Endothelial cell of umbilical vein (primary cell): ENCODE measurements at regions not wholly inside any gene's neighbourhood (a gene's known extent, or its start where the extent isn't known, plus 50 kb on each side); places are given as distances from the start of the nearest gene placed in this dataset.

Source experiments
- BruUV-seq: library from RNA; stranded (reverse); fragments of 400-500 nt; replicated peaks from 2 replicates; lab custom pipeline; 2021; lab: Mats Ljungman, UMichigan
- CTCF ChIA-PET: fragments of 300-600, 350-600 bp; sonication (Branson Sonifier 250); formaldehyde crosslinking; loops from one replicate; lab custom pipeline; 2021; ENCODE audit warnings: antibody characterized with exemption, inconsistent platforms; lab: Charles Lee
- POLR2A ChIA-PET: fragments of 300-600, 350-600 bp; sonication (Branson Sonifier 250); formaldehyde crosslinking; loops from one replicate; lab custom pipeline; 2021; ENCODE audit warnings: antibody characterized with exemption, inconsistent platforms; lab: Charles Lee
- DNase-seq: peaks from one replicate; pipeline ENCODE4 v3.0.0-alpha.2; 2011; ENCODE audit warnings: low read depth, low spot score
- FAIRE-seq: peaks from 2 replicates; lab custom pipeline; 2011; peaks lifted over from hg19 to GRCh38; lab: Jason Lieb, UNC
- H2AFZ ChIP-seq: 2 replicates; pipeline ENCODE4 v1.6.0; 2012; ENCODE audit warnings: low read depth, low read length, control low read depth, inconsistent platforms
- H3K27ac ChIP-seq: 2 replicates; pipeline ENCODE4 v1.5.1; 2011; ENCODE audit warnings: low read depth, mild to moderate bottlenecking, control low read depth, low read length, moderate library complexity; ENCODE audit not compliant: insufficient read depth
- H3K27me3 ChIP-seq, 2 experiments: 2 replicates each; pipeline versions ENCODE4 v1.6.0 to v1.6.1; 2011; ENCODE audit warnings: low read length in 2 of 2, mixed read lengths in 1 of 2; ENCODE audit not compliant: control insufficient read depth in 2 of 2, insufficient read depth in 2 of 2
- H3K36me3 ChIP-seq, 2 experiments: 2 replicates in 1 of 2; 3 replicates in 1 of 2; pipeline ENCODE4 v1.5.1; 2011; ENCODE audit warnings: low read length in 2 of 2, mild to moderate bottlenecking in 1 of 2, moderate library complexity in 1 of 2; ENCODE audit not compliant: control insufficient read depth in 2 of 2, insufficient read depth in 2 of 2; ENCODE audit errors: extremely low read depth in 1 of 2
- H3K4me1 ChIP-seq: 3 replicates; pipeline ENCODE4 v1.5.1; 2011; ENCODE audit warnings: mild to moderate bottlenecking, low read length; ENCODE audit not compliant: control insufficient read depth, insufficient read depth; ENCODE audit errors: extremely low read depth
- H3K4me2 ChIP-seq: 2 replicates; pipeline ENCODE4 v1.6.1; 2011; ENCODE audit warnings: low read length, control low read depth, mixed read lengths; ENCODE audit not compliant: insufficient read depth
- H3K4me3 ChIP-seq, 3 experiments: fragments of 200-600 bp in 1 of 3; sonication (generic), shearing (Covaris generic) in 1 of 3; replicated peaks in 1 of 3; 2 replicates each; pipeline ENCODE4 v1.5.1; 2011 to 2016; ENCODE audit warnings: control low read depth in 3 of 3, low read length in 3 of 3, mild to moderate bottlenecking in 2 of 3, inconsistent platforms in 1 of 3, low read depth in 1 of 3, moderate library complexity in 1 of 3; ENCODE audit not compliant: insufficient read depth in 1 of 3
- H3K79me2 ChIP-seq: 2 replicates; pipeline ENCODE4 v1.6.0; 2012; ENCODE audit warnings: low read length, inconsistent platforms; ENCODE audit not compliant: control insufficient read depth, insufficient read depth
- H3K9ac ChIP-seq: replicated peaks from 2 replicates; pipeline ENCODE3; 2011; ENCODE audit warnings: low read length, control low read depth; ENCODE audit not compliant: insufficient read depth; ENCODE audit errors: extremely low read depth
- H3K9me1 ChIP-seq: replicated peaks from 3 replicates; pipeline ENCODE4 v1.6.0; 2011; ENCODE audit warnings: mild to moderate bottlenecking, low read length; ENCODE audit not compliant: control insufficient read depth, insufficient read depth; ENCODE audit errors: extremely low read depth
- H3K9me3 ChIP-seq: replicated peaks from 2 replicates; pipeline ENCODE4 v1.5.1; 2012; ENCODE audit warnings: low read length, inconsistent platforms; ENCODE audit not compliant: control insufficient read depth, insufficient read depth
- H4K20me1 ChIP-seq: replicated peaks from 2 replicates; pipeline ENCODE3; 2011; ENCODE audit warnings: mild to moderate bottlenecking, low read length; ENCODE audit not compliant: control insufficient read depth, insufficient read depth; ENCODE audit errors: extremely low read depth
- EZH2 ChIP-seq: IDR thresholded peaks from 2 replicates; pipeline ENCODE4 v1.6.1; 2012; ENCODE audit warnings: borderline replicate concordance, low read depth, mild to moderate bottlenecking, moderate library complexity, low read length, inconsistent platforms; ENCODE audit not compliant: severe bottlenecking
- FOS ChIP-seq: IDR thresholded peaks from 2 replicates; pipeline ENCODE4 v1.6.1; 2011; ENCODE audit warnings: mild to moderate bottlenecking, low read length, moderate library complexity, borderline replicate concordance; ENCODE audit not compliant: insufficient read depth
- GATA2 ChIP-seq: IDR thresholded peaks from 2 replicates; pipeline ENCODE4 v1.7.0; 2011; ENCODE audit warnings: low read depth, mild to moderate bottlenecking, moderate library complexity, mixed read lengths, low read length; ENCODE audit not compliant: insufficient read length, insufficient read depth
- JUN ChIP-seq: IDR thresholded peaks from 2 replicates; pipeline ENCODE4 v1.6.1; 2011; ENCODE audit warnings: borderline replicate concordance, low read depth; ENCODE audit not compliant: insufficient read length, insufficient read depth
- MYC ChIP-seq: IDR thresholded peaks from one replicate; pipeline ENCODE4 v1.6.1; 2011; ENCODE audit warnings: mild to moderate bottlenecking, low read depth, low read length
- POLR2A ChIP-seq: IDR thresholded peaks from 2 replicates; pipeline ENCODE4 v1.6.1; 2012; ENCODE audit warnings: low read depth, mild to moderate bottlenecking, control low read depth, low read length
- POLR2AphosphoS5 ChIP-seq: IDR thresholded peaks from 2 replicates; pipeline ENCODE4 v1.6.1; 2012; ENCODE audit warnings: low read depth, mild to moderate bottlenecking, control low read depth, low read length, moderate library complexity; ENCODE audit not compliant: insufficient read depth
- dilution Hi-C: fragments of 300-500 bp; cut with MboI; formaldehyde crosslinking; loops from one replicate; pipeline ENCODE4 v1.15.0; 2019; ENCODE audit warnings: low sequenced_read_pairs; ENCODE audit not compliant: extremely low pct_ligation_motif_present
- intact Hi-C: fragments of 100-400 bp; cut with micrococcal nuclease; formaldehyde crosslinking; loops from one replicate; pipeline ENCODE4 v1.10.0; 2022
- TF ChIP-seq, protein P1 (sequence below), 2 donors: IDR thresholded peaks; 1 replicate in 1 of 2; 2 replicates in 1 of 2; pipeline ENCODE4 v1.5.1; 2011; ENCODE audit warnings: low read length in 2 of 2, mild to moderate bottlenecking in 2 of 2, moderate library complexity in 2 of 2, control low read depth in 1 of 2, inconsistent platforms in 1 of 2, low read depth in 1 of 2; ENCODE audit not compliant: insufficient read depth in 1 of 2; ENCODE audit errors: extremely low read depth in 1 of 2
- TF ChIP-seq, protein P2 (sequence below): IDR thresholded peaks from 2 replicates; pipeline ENCODE4 v1.6.1; 2011; ENCODE audit not compliant: insufficient read depth, insufficient read length

DNA sequence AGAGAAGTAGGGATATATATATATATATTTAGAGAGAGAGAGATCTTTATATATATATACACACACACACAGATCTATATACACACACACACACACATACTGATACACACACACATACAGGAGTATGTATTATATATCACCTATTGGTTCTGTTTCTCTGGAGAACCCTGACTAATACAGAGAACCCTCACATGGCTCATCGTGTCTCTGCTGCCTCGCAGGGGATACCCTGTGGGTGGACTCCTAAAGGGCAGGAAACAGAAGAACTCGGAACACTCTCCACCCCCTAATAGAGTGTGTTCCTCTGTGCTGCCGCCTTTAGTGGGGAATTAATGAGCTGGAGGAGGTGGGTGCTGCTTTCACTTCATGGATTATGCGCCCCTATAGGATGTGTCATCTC is 86.6 kb downstream of the NPY start:
- CTCF ChIA-PET: interaction anchor here (0.9 kb wide), 1 partner anchor 11 kb away, joined by 3 read pairs; no protein-coding TSS in a partner anchor
- FAIRE-seq: no peak

More for the DNA sequence above, 86.6 kb downstream of the NPY start:
- no peak overlapping the region for H3K4me2 ChIP-seq
- no peak overlapping the region for H2AFZ ChIP-seq
- intact Hi-C loops (no loop called here), dilution Hi-C loops (no loop called here)
- H3K27me3 ChIP-seq: no peaks in the 10 kb centered on the region
- H3K79me2 ChIP-seq: no peaks in the 10 kb centered on the region
- no peak for TF ChIP-seq FOS
- TF ChIP-seq EZH2: no peak
- TF ChIP-seq GATA2: no peak
- TF ChIP-seq, protein P1, sequence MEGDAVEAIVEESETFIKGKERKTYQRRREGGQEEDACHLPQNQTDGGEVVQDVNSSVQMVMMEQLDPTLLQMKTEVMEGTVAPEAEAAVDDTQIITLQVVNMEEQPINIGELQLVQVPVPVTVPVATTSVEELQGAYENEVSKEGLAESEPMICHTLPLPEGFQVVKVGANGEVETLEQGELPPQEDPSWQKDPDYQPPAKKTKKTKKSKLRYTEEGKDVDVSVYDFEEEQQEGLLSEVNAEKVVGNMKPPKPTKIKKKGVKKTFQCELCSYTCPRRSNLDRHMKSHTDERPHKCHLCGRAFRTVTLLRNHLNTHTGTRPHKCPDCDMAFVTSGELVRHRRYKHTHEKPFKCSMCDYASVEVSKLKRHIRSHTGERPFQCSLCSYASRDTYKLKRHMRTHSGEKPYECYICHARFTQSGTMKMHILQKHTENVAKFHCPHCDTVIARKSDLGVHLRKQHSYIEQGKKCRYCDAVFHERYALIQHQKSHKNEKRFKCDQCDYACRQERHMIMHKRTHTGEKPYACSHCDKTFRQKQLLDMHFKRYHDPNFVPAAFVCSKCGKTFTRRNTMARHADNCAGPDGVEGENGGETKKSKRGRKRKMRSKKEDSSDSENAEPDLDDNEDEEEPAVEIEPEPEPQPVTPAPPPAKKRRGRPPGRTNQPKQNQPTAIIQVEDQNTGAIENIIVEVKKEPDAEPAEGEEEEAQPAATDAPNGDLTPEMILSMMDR (IDR thresholded peaks at IDR 0.05; ENCODE audit: extremely low read depth in 1 of 2, insufficient read depth in 1 of 2, low read depth in 1 of 2, low read length in 2 of 2): no peak
- TF ChIP-seq JUN: no peak
- no peak for TF ChIP-seq MYC
- TF ChIP-seq POLR2AphosphoS5: no peak
- TF ChIP-seq POLR2A: no peak
- TF ChIP-seq, protein P2, sequence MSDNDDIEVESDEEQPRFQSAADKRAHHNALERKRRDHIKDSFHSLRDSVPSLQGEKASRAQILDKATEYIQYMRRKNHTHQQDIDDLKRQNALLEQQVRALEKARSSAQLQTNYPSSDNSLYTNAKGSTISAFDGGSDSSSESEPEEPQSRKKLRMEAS: no peak
- H3K9me3 ChIP-seq: no peaks in the 10 kb centered on the region
- BruUV-seq: no TSS peak
- H3K4me1 ChIP-seq: no peaks in the 10 kb centered on the region
- no peak overlapping the region for H3K27ac ChIP-seq
- no peaks in the 10 kb centered on the region for H3K9me1 ChIP-seq
- DNase-seq: no peak
- POLR2A ChIA-PET: no interaction called here
- no peak overlapping the region for H3K4me3 ChIP-seq
- no peaks in the 10 kb centered on the region for H4K20me1 ChIP-seq
- H3K36me3 ChIP-seq: no peaks in the 10 kb centered on the region
- no peak overlapping the region for H3K9ac ChIP-seq
